GM19372 (cell line): ENCODE measurements at regions not wholly inside any gene's neighbourhood (a gene's known extent, or its start where the extent isn't known, plus 50 kb on each side); places are given as distances from the start of the nearest gene placed in this dataset.
A peak's percentile ranks its signal among the peaks of the same experiment; 100 is the strongest.

Source experiments
- ATAC-seq: cut with Tn5 transposase; IDR thresholded peaks from one replicate; pipeline ENCODE4 v1.9.1; 2021; ENCODE audit warnings: mild to moderate bottlenecking, low read depth, moderate library complexity; ENCODE audit not compliant: unreplicated experiment

- no peak for ATAC-seq
These were observed 128.1 kb upstream of the RASGRP1 start for GRCh38 chr15:38692789-38693062.

- no peak for ATAC-seq
These were observed 130.9 kb upstream of the RASGRP1 start for GRCh38 chr15:38695249-38696108.

GRCh38 chr15:38696109-38696727 lies 131.6 kb upstream of the RASGRP1 start:
- ATAC-seq = no peak

- ATAC-seq = no peak
These were observed 132.3 kb upstream of the RASGRP1 start for GRCh38 chr15:38696790-38697495.

- ATAC-seq = no peak
These were observed 133.6 kb upstream of the RASGRP1 start for GRCh38 chr15:38698254-38698653.

GRCh38 chr15:38699633-38700230 lies 135.1 kb upstream of the RASGRP1 start:
- peak; percentile 49 for ATAC-seq

GRCh38 chr15:38701149-38701548 lies 136.5 kb upstream of the RASGRP1 start:
- no peak for ATAC-seq

- no peak for ATAC-seq
These were observed 137.7 kb upstream of the RASGRP1 start for GRCh38 chr15:38702178-38702912.

GRCh38 chr15:38705436-38706219 lies 141.0 kb upstream of the RASGRP1 start:
- no peak for ATAC-seq

- no peak for ATAC-seq
These were observed 142.3 kb upstream of the RASGRP1 start for GRCh38 chr15:38706956-38707355.

GRCh38 chr15:38707802-38708671 lies 143.4 kb upstream of the RASGRP1 start:
- ATAC-seq = peak; percentile 93

GRCh38 chr15:38708672-38709180 lies 144.1 kb upstream of the RASGRP1 start:
- ATAC-seq = no peak

- ATAC-seq = no peak
These were observed 144.6 kb upstream of the RASGRP1 start for GRCh38 chr15:38709196-38709595.

- ATAC-seq = no peak
These were observed 149.9 kb upstream of the RASGRP1 start for GRCh38 chr15:38714309-38715072.

GRCh38 chr15:38720893-38721567 lies 156.4 kb upstream of the RASGRP1 start:
- ATAC-seq = no peak

- no peak for ATAC-seq
These were observed 156.9 kb upstream of the RASGRP1 start for GRCh38 chr15:38721568-38721945.

- no peak for ATAC-seq
These were observed 157.6 kb upstream of the RASGRP1 start for GRCh38 chr15:38722236-38722635.
